Stimulated activated CD4-positive, alpha-beta T cell treated with anti-CD3 and anti-CD28 coated beads, TNF-alpha, amount 100 ng/mL, for 4 hours (primary cell): ENCODE measurements at regions not wholly inside any gene's neighbourhood (a gene's known extent, or its start where the extent isn't known, plus 50 kb on each side); places are given as distances from the start of the nearest gene placed in this dataset.
"Not testable (repeated sequence)": the region's sequence is repeated elsewhere in the genome, so short reads cannot be mapped to it uniquely, and the experiment has no call there.

Experiments used
- DNase-seq, 3 experiments: peaks; one replicate each; pipeline ENCODE4 v3.0.0-alpha.2; 2020; ENCODE audit warnings: low read depth in 3 of 3

DNA sequence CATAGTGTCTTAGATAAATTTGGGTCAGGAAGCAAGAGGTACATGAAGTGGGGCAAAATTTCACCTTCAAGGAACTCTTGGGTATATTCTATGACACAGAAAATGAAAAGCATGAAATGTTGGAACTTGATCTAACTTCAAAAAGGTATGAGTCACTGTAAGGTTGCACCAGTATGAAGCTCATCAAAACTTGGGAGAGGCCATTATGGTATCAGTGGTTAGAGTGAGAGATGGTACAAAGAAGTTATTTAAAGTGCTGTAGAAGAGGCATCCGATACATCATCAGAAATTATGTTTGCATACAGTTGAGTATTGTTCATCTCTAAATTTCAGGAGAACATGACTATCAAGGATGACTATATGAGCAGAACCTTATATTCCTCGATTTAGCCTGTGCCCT is 302.9 kb upstream of the SUCLG2 start:
- no peak for DNase-seq

- DNase-seq = peak in 2 of 3 experiments; percentile 9 to 36
Measured at GRCh38 chr3:67947808-67948508, 293.5 kb upstream of the SUCLG2 start.

DNA sequence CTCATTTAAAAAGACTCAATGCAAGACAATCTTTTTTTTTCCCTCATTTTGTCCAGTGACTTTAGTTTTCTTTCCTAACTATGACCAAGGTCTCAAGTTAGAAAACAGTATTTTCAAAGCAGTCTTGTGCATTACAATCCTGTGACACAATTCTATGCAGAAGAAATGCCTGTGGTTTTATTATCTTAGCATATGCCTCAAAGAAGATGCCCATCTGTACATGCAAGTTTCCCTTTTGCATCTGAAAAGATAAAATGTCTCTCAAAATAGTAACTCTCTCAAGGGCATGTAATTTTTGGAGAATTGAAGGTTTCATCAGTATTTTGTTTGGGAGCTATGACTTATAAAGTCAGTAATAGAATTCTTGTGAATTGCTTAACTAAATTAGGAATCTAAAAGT is 292.0 kb upstream of the SUCLG2 start:
- no peak for DNase-seq

DNA sequence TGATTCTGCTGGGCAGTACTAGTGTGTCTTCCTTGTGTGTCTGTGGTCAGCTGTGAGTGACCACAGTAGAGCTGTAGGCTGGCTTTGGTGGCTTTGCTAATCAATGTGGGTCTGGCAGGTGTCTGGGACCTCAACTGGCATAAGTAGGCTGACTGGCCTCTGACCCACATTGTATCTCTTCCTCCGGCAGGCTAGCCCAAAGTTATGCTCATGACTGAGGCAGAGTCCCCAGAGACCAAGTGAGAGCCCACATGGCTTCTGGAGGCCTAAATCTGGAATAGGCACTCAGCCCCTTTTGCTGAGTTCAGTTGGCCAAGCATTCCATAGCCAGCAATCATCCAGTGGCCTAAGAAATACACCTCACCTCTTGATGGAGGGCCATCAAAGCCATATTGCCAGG is 289.1 kb upstream of the SUCLG2 start:
- DNase-seq = no peak

- DNase-seq = no peak
Measured at GRCh38 chr3:67941433-67942030, 287.1 kb upstream of the SUCLG2 start.

DNA sequence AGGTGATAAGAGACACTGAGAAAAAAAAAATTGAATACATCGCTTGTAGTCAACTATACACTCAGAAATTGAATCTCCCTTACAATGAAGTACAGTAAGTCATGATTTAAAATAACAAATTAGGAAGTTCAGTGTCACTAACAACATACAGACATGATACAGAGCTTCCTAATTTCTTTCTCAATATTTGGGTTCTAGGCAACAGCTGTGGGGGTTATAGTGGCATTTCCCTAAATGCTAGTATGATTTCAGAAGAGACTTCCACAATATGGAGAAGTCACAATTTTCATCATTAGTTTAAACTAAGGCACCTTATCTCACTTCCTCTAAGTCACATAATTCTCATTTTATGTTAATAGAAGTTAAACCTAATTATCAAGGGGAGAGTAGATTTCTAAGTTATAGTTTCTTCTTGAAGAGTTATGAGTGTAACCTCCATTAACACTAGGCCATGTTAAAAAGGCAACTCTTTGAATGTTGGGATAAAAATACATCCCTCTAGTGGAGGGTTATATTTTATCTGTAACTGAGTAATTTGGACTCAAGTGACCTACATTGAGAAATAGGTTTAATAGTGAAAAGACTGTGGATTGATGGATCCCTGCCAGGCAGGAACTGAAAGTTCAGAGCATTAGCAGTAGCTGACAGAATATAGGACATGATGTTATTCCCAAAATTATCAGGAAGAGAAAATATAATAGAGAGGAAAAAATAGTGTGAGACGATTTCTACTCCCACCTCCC is 286.0 kb upstream of the SUCLG2 start:
- no peak for DNase-seq

DNA sequence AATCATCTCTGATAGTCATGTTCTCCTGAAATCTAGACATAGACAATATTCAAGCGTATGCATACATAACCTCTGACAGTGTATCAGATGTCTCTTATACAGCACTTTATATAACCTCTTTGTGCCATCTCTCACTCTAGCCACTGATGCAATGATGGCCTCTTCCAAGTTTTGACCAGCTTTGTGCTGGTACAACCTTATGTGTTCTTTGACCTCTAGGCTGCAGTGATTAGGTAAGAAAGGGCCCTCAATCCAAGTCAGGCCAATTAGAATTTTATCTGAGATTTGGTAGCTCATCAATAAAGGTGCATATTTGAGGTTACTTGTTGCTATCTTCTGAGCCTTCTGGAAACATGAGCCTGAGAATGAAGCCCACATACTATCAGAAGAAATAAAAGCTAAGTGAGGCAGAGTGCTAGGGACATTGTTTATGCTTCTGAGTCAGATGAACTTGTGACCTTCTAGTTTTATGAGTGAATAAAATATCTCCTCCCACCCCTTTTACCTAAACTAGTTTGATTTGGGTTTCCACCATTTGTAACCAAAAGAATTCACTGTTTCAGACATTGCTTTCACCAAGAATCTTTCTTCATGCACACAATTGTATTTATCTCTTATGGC is 283.2 kb upstream of the SUCLG2 start:
- DNase-seq = no peak

DNA sequence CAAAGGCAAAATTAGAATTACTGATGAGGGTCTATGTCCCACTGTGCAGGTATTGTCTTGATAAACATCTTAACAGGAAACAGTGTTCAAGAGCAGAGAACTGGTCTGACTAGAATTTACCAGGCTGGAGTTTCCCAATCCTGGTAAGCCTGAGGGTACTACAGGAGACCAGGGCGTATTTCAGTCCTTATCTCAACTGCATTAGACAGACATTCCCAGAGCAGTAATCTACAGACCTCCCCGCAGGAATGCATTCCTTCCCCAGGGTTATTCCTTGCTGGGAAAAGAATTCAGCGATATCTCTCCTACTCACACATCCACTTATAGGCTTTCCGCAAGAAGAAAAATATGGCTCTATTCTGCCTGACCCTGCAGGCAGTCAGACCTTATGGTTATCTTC is 276.0 kb upstream of the SUCLG2 start:
- not testable (repeated sequence) for DNase-seq

GRCh38 chr3:67923796-67924195 is 269.4 kb upstream of the SUCLG2 start:
- DNase-seq = no peak

GRCh38 chr3:67920969-67921368 is 266.6 kb upstream of the SUCLG2 start:
- no peak for DNase-seq

GRCh38 chr3:67920311-67920710 is 265.9 kb upstream of the SUCLG2 start:
- no peak for DNase-seq

GRCh38 chr3:67916353-67916752 is 261.9 kb upstream of the SUCLG2 start:
- no peak for DNase-seq

DNA sequence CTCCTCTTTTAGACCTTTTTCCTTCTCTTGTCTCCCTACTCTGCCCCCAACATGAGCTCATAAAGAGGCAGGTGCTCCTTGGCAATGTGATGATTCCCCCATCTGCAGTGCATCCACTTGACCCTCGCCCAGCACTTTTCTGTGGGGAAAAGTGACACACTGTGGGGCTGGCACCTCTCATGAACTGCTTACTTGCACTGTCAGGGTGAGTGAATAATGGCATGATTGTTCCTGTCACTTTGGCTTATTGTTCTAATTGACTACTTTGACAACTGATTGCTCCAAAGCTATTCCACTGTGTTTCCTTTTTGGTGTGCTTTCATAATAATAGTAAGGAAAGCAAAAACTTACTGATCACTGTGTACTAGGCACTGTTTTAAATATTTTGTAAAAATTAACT is 253.3 kb upstream of the SUCLG2 start:
- no peak for DNase-seq

GRCh38 chr3:67906261-67906660 is 251.8 kb upstream of the SUCLG2 start:
- DNase-seq = no peak

DNA sequence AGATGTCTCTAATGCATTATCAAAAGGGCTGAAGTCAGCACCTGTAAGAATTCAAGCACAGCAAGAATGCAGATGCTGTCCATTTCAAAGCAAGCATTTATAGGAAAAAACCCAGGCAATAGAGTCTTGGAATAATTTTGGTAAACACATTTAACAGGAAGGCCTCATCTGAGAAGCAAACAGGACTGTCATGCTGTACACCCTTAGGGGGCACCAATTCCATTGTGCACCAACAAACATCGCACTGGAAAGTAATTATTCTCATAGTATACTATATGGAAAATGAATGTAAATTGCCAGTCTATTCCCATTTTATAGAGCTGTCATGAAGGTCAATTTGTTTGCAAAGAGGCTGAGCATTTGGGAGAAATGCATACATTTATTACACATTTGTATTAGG is 247.3 kb upstream of the SUCLG2 start:
- DNase-seq = no peak

DNA sequence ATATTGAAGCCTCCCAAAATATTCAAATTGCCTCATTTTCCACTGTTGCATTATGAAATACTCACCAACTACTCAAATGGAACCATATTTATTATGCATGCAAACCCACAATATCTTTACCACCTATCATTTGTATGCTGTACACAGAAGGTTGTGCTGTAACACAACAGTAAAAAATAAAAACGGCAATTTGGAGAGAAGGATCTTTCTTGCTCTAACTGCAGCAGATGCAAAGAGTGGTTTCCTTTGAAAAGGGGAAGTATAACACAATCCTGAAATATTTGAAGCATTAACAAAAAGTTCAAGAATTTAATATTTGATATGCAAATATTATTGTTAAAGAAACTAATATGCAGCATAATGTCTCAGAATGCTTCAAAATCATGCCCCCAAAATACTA is 244.5 kb upstream of the SUCLG2 start:
- DNase-seq = no peak

GRCh38 chr3:67897351-67898336 is 243.2 kb upstream of the SUCLG2 start:
- DNase-seq = no peak

DNA sequence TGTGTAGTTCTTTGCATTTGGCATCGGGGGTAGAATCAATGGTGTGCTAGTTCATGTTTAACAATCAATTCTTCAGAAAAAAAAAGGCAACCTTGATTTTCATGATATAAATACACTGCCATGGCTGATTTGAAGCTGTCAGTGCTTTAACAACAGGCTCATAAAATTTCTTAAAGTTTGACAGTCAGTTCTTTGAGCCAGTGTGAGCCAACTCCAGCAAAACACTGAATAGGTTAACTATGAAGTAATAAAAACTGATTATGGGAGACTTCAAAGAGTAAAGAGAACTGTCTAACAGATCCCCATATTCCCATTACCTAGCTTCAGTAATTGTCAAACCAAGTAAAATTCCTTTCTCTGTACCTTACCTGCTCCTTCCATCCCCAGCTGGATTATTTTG is 241.7 kb upstream of the SUCLG2 start:
- DNase-seq = no peak

GRCh38 chr3:67894510-67894909 is 240.1 kb upstream of the SUCLG2 start:
- DNase-seq = no peak

DNA sequence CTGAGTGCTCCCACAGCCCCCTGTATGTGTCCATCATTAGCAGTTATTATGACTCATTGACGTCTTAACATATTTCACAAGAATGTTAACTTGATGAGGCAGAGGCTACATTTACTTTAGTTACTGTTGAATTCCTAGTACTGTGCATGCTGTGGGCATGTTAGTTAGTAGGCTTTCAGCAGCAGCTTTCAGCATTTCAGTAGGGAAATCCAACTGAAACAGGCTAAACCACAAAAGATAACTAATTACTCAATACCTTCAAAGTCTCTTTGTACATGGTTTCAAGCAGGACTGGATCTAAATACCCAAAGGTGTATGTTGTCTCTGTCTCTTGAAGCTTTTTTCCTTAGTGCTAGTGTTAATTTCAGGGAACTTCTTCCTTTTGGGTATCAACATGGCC is 229.9 kb upstream of the SUCLG2 start:
- no peak for DNase-seq

GRCh38 chr3:67883766-67884165 is 229.4 kb upstream of the SUCLG2 start:
- no peak for DNase-seq
